DND-41 (cell line): ENCODE measurements at regions not wholly inside any gene's neighbourhood (a gene's known extent, or its start where the extent isn't known, plus 50 kb on each side); places are given as distances from the start of the nearest gene placed in this dataset.

Experiments
- EZH2 ChIP-seq: IDR thresholded peaks from 3 replicates; pipeline ENCODE4 v1.6.1; 2012; ENCODE audit warnings: borderline replicate concordance, low read depth, mild to moderate bottlenecking, moderate library complexity, low read length, inconsistent platforms; ENCODE audit not compliant: severe bottlenecking
- TF ChIP-seq, protein P1 (sequence below): IDR thresholded peaks from 2 replicates; pipeline ENCODE4 v1.5.1; 2012; ENCODE audit warnings: borderline replicate concordance, low read length, moderate library complexity, mild to moderate bottlenecking; ENCODE audit not compliant: poor library complexity, severe bottlenecking; ENCODE audit errors: extremely low read depth

DNA sequence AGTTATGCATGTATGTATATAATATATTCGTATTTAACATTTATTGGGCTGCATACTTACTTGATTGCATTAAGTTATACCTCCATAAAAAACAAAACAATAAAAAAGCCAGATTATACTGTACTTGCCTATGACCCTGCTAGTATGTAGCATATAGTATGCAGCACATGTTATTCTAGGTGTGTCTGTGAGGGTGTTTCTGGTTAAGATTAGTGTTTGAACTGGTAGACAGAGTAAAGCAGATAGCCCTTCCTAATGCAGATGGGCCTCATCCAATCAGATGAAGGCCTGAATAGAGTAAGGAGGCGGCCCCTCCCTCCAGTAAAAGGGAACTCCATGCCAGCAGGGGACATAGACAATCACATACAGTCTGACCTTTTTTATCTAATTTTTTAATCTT lies 323.3 kb upstream of the USP24 start:
- TF ChIP-seq, protein P1, sequence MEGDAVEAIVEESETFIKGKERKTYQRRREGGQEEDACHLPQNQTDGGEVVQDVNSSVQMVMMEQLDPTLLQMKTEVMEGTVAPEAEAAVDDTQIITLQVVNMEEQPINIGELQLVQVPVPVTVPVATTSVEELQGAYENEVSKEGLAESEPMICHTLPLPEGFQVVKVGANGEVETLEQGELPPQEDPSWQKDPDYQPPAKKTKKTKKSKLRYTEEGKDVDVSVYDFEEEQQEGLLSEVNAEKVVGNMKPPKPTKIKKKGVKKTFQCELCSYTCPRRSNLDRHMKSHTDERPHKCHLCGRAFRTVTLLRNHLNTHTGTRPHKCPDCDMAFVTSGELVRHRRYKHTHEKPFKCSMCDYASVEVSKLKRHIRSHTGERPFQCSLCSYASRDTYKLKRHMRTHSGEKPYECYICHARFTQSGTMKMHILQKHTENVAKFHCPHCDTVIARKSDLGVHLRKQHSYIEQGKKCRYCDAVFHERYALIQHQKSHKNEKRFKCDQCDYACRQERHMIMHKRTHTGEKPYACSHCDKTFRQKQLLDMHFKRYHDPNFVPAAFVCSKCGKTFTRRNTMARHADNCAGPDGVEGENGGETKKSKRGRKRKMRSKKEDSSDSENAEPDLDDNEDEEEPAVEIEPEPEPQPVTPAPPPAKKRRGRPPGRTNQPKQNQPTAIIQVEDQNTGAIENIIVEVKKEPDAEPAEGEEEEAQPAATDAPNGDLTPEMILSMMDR = no peak
- no peak for TF ChIP-seq EZH2
